ENCODE measurements at regions not wholly inside any gene's neighbourhood (a gene's known extent, or its start where the extent isn't known, plus 50 kb on each side); places are given as distances from the start of the nearest gene placed in this dataset.

DNA sequence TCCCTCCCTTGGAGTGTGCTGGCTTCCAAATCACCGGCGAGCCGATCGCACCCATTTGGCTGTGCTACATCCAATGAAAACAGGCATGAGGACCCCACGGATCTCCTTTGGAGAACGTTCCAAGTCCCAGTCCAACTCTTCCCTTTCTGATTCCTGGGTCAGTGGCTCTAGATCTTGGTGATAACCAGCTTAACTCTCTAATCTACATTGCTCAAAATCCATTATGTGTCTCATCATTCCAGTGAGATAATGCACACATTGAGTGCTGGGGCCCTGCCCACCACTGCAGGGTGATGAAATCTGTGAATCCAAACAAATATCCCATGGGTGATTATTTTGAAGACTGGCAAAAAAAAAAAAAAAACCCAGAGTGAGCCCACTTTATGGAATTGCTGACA lies 232.7 kb upstream of the COPS8 start:
- DNase-seq (no peak), ATAC-seq (no peak)
- Mint-ChIP-seq H3K4me1 (no peaks in the 10 kb centered on the region), H3K27me3 (no peaks in the 10 kb centered on the region), H3K36me3 (ENCODE audit: low read depth) (no peaks in the 10 kb centered on the region), H3K4me3 (no peak overlapping the region), H3K9me3 (ENCODE audit: low read depth) (no peaks in the 10 kb centered on the region), H3K27ac (no peak overlapping the region)
- intact Hi-C loops (cut with DNase I, micrococcal nuclease), result no loop called here
- ChIA-PET CTCF (interaction anchor here (1.0 kb wide), 1 partner anchor 18 kb away, joined by 3 read pairs; no protein-coding TSS in a partner anchor), POLR2A (no interaction called here)

- ATAC-seq, result no peak
- ChIA-PET POLR2A (no interaction called here), CTCF (interaction anchor here (0.6 to 1.0 kb wide), 2 partner anchors 17 to 848 kb away, joined by 3 read pairs; no protein-coding TSS in a partner anchor)
- no peak for DNase-seq
- Mint-ChIP-seq H3K36me3 (ENCODE audit: low read depth) (no peaks in the 10 kb centered on the region), H3K4me3 (no peak overlapping the region), H3K27me3 (no peaks in the 10 kb centered on the region), H3K4me1 (no peaks in the 10 kb centered on the region), H3K27ac (no peak overlapping the region), H3K9me3 (ENCODE audit: low read depth) (no peaks in the 10 kb centered on the region)
- intact Hi-C loops (cut with DNase I, micrococcal nuclease), result no loop called here
Observed at GRCh38 chr2:236853585-236854051, 232.1 kb upstream of the COPS8 start.

- ATAC-seq (no peak), DNase-seq (no peak)
- H3K27me3 Mint-ChIP-seq, result no peaks in the 10 kb centered on the region
- no peaks in the 10 kb centered on the region for H3K9me3 Mint-ChIP-seq (ENCODE audit: low read depth)
- ChIA-PET CTCF (interaction anchor here (0.7 kb wide), 1 partner anchor 31 kb away, joined by 4 read pairs; no protein-coding TSS in a partner anchor), POLR2A (no interaction called here)
- H3K4me3 Mint-ChIP-seq, result no peak overlapping the region
- no peak overlapping the region for H3K27ac Mint-ChIP-seq
- H3K36me3 Mint-ChIP-seq (ENCODE audit: low read depth), result no peaks in the 10 kb centered on the region
- H3K4me1 Mint-ChIP-seq, result no peaks in the 10 kb centered on the region
- intact Hi-C loops (cut with DNase I, micrococcal nuclease), result no loop called here
Observed at GRCh38 chr2:236855176-236855865, 230.4 kb upstream of the COPS8 start.

DNA sequence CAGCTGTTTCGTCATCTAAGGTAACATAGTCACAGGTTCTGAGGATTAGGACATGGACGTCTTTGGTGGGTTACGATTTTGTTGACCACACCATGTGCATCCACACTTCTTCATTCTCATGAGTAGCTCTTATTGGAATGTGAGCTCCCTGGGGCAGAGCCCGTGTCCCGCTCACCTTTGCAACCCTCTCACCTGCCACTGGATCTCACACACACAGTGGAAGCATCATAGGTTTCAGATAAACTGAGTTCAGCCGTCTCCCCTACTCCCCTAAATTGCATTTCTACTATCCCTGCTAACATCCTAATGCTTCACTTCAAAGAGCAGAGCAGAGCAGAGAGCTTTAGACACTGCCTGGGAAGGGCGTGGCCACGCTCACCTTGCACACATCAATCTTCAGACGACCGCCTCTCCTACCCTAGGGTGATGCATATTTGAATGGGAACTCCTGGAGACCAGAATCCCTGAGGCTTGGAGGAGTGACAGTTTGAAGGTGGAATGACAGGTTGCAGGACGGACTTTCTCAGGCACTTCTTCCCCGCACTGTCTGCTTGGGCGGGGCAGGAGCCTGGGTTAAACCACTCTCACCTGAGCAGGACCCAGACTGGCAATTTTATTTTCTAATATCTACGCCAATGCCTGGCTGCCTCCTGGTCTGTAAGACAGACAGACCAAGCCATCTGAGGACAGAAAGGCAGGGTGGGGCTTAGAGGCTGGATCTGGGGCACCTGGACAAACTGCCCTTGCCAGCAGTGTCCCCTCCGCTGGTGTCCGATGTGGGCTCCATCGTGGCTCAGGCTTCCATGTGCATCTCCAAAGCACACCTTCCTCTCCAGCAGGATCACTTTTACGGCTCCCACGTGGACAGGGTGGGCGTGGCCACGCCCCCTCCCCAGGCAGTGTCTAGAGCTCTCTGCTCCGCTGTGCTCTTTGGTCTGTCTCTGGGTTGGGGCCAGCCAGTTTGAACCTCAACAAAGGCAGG lies 229.5 kb upstream of the COPS8 start:
- no peaks in the 10 kb centered on the region for H3K9me3 Mint-ChIP-seq (ENCODE audit: low read depth)
- H3K27ac Mint-ChIP-seq, result no peak overlapping the region
- H3K4me1 Mint-ChIP-seq, result no peaks in the 10 kb centered on the region
- ATAC-seq, result no peak
- POLR2A ChIA-PET, result no interaction called here
- no peak overlapping the region for H3K4me3 Mint-ChIP-seq
- H3K36me3 Mint-ChIP-seq (ENCODE audit: low read depth), result no peaks in the 10 kb centered on the region
- intact Hi-C loops (cut with DNase I, micrococcal nuclease), result no loop called here
- CTCF ChIA-PET, result interaction anchor here (0.7 kb wide), 1 partner anchor 30 kb away, joined by 4 read pairs; no protein-coding TSS in a partner anchor
- DNase-seq, result no peak
- no peaks in the 10 kb centered on the region for H3K27me3 Mint-ChIP-seq

GRCh38 chr2:236856848-236857235 lies 228.8 kb upstream of the COPS8 start:
- ChIA-PET POLR2A (no interaction called here), CTCF (no interaction called here)
- Mint-ChIP-seq H3K36me3 (ENCODE audit: low read depth) (no peaks in the 10 kb centered on the region), H3K4me1 (no peaks in the 10 kb centered on the region), H3K9me3 (ENCODE audit: low read depth) (no peaks in the 10 kb centered on the region), H3K27me3 (no peaks in the 10 kb centered on the region), H3K27ac (no peak overlapping the region), H3K4me3 (no peak overlapping the region)
- no peak for ATAC-seq
- no peak for DNase-seq
- intact Hi-C loops (cut with DNase I, micrococcal nuclease), result no loop called here

DNA sequence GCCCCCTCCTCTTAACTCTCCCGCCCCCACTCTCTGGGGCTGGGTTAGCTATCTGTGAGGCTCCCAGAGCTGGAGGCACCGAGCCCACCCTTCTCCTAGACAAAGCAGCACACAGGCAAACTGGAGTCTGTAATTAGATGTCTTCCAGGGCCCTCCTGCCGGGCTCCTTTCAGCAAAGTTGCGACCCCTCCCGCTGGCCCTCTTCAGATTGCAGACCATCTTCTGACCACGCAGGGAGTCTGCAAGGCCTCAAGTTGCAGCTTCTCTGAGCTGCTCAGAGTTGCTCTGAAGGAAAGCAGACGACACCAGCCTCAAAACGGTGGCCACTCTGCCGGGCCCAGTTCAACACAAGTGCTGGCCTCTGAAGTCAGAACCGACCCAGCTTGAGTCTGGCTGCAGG lies 228.4 kb upstream of the COPS8 start:
- POLR2A ChIA-PET, result no interaction called here
- Mint-ChIP-seq H3K9me3 (ENCODE audit: low read depth) (no peaks in the 10 kb centered on the region), H3K27me3 (no peaks in the 10 kb centered on the region)

DNA sequence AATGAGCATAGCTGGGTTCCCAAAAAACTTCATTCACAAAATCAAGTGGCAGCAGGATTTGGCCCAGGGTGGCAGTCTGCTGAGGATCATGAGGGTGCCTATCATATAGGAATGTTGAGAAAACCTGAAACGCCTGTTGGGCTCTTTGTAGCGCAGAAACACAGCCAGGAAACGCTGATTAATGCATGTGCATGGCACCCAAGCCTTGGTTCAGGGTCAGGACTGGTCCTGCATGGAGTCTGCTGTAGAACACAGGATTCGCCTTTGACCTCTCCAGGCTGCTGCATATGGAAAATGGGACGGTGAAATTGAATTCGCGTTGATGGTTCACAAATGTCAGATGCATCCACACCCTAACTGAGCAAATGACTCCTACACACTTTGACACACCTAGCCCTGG lies 227.9 kb upstream of the COPS8 start:
- ATAC-seq, result no peak
- ChIA-PET CTCF (no interaction called here), POLR2A (no interaction called here)
- Mint-ChIP-seq H3K4me3 (no peak overlapping the region), H3K36me3 (ENCODE audit: low read depth) (no peaks in the 10 kb centered on the region), H3K27me3 (no peaks in the 10 kb centered on the region), H3K27ac (no peak overlapping the region), H3K9me3 (ENCODE audit: low read depth) (no peaks in the 10 kb centered on the region), H3K4me1 (no peaks in the 10 kb centered on the region)
- DNase-seq, result no peak
- intact Hi-C loops (cut with DNase I, micrococcal nuclease), result no loop called here

More for the DNA sequence above, 228.4 kb upstream of the COPS8 start:
- no peak for DNase-seq
- CTCF ChIA-PET, result no interaction called here
- ATAC-seq, result no peak
- intact Hi-C loops (cut with DNase I, micrococcal nuclease), result no loop called here
- H3K4me3 Mint-ChIP-seq, result no peak overlapping the region
- no peaks in the 10 kb centered on the region for H3K4me1 Mint-ChIP-seq
- no peaks in the 10 kb centered on the region for H3K36me3 Mint-ChIP-seq (ENCODE audit: low read depth)
- H3K27ac Mint-ChIP-seq, result no peak overlapping the region

DNA sequence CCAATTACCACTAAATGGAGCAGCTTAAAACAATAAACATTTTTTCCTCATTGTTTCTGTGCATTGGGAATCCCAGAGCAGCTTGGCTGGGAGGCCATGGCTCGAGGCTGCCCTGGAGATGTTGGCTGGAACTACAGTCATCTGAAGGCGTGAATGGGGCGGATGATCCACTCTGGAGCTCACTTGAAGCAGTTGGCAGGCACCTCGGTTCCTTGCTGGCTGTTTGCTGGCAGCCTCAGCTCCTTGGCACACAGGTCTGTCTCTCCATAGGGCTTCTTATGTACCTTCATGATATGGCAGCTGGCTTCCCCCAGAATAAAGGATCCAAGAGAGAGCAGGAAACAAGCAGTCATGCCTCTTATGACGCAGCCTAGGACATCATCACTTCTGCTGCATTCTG lies 227.0 kb upstream of the COPS8 start:
- ChIA-PET CTCF (interaction anchor here (0.6 kb wide), 1 partner anchor 1143 kb away, joined by 3 read pairs; no protein-coding TSS in a partner anchor), POLR2A (no interaction called here)
- Mint-ChIP-seq H3K4me1 (no peaks in the 10 kb centered on the region), H3K27ac (no peak overlapping the region), H3K27me3 (no peaks in the 10 kb centered on the region), H3K9me3 (ENCODE audit: low read depth) (no peaks in the 10 kb centered on the region), H3K36me3 (ENCODE audit: low read depth) (no peaks in the 10 kb centered on the region), H3K4me3 (no peak overlapping the region)
- ATAC-seq, result no peak
- DNase-seq, result no peak
- intact Hi-C loops (cut with DNase I, micrococcal nuclease), result no loop called here

- intact Hi-C loops (cut with DNase I, micrococcal nuclease), result no loop called here
- Mint-ChIP-seq H3K27ac (no peak overlapping the region), H3K9me3 (ENCODE audit: low read depth) (no peaks in the 10 kb centered on the region), H3K4me3 (no peak overlapping the region), H3K36me3 (ENCODE audit: low read depth) (peaks cover 2% of the 10 kb centered on the region), H3K27me3 (no peaks in the 10 kb centered on the region), H3K4me1 (no peaks in the 10 kb centered on the region)
- ChIA-PET CTCF (no interaction called here), POLR2A (no interaction called here)
- DNase-seq (no peak), ATAC-seq (no peak)
Observed at GRCh38 chr2:236859908-236860307, 225.8 kb upstream of the COPS8 start.

- CTCF ChIA-PET, result interaction anchor here (1.1 kb wide), 1 partner anchor 16 kb away, joined by 3 read pairs; no protein-coding TSS in a partner anchor
- H3K36me3 Mint-ChIP-seq (ENCODE audit: low read depth), result peaks cover 2% of the 10 kb centered on the region
Observed at GRCh38 chr2:236861196-236861875, 224.4 kb upstream of the COPS8 start.

DNA sequence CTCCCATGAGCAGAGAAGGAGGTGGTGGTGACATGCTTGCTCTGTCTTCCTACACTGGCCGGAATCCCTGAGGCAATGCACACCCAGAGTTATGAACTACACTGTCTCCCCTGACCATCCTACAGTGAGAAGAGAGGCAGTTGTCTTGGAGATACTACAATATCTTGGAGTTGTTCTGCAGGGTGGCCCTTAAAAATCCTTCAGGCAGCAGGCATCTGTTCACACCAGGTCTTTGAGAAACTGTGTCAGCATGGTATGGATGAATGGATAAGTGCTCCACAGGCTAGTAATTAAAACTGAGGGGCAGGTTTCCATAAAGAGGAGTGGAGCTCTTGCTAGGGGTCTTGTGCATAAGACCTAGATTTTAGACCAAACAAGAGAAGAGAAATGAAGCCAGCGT lies 223.7 kb upstream of the COPS8 start:
- ATAC-seq, result no peak
- H3K9me3 Mint-ChIP-seq (ENCODE audit: low read depth), result no peaks in the 10 kb centered on the region

More at GRCh38 chr2:236861196-236861875, 224.4 kb upstream of the COPS8 start:
- POLR2A ChIA-PET, result no interaction called here
- Mint-ChIP-seq H3K4me3 (no peak overlapping the region), H3K9me3 (ENCODE audit: low read depth) (no peaks in the 10 kb centered on the region), H3K27me3 (no peaks in the 10 kb centered on the region), H3K27ac (no peak overlapping the region), H3K4me1 (no peaks in the 10 kb centered on the region)
- intact Hi-C loops (cut with DNase I, micrococcal nuclease), result no loop called here
- ATAC-seq (no peak), DNase-seq (no peak)

More for the DNA sequence above, 223.7 kb upstream of the COPS8 start:
- Mint-ChIP-seq H3K4me3 (no peak overlapping the region), H3K4me1 (no peaks in the 10 kb centered on the region), H3K36me3 (ENCODE audit: low read depth) (peaks cover 2% of the 10 kb centered on the region), H3K27ac (no peak overlapping the region), H3K27me3 (no peaks in the 10 kb centered on the region)
- ChIA-PET POLR2A (no interaction called here), CTCF (interaction anchor here (1.1 kb wide), 1 partner anchor 17 kb away, joined by 3 read pairs; no protein-coding TSS in a partner anchor)
- intact Hi-C loops (cut with DNase I, micrococcal nuclease), result no loop called here
- no peak for DNase-seq

Measured in activated CD4-positive, alpha-beta T cell treated with anti-CD3 and anti-CD28 coated beads for 36 hours (primary cell).